Stimulated activated memory B cell treated with anti-CD40 and anti-IgM and Interleukin-4, amounts not matched to agents 10 μg/mL and 1 μg/mL and 100 μg/mL, for 72 hours (primary cell): ENCODE measurements at regions not wholly inside any gene's neighbourhood (a gene's known extent, or its start where the extent isn't known, plus 50 kb on each side); places are given as distances from the start of the nearest gene placed in this dataset.

Source experiments
- ATAC-seq: fragments of 150-1000 bp; cut with Tn5 transposase; 2 replicates; pipeline ENCODE4 v1.10.0; 2021
- H3K27ac Mint-ChIP-seq: one replicate; pipeline ENCODE4 v1.8.0; 2022; ENCODE audit warnings: mild to moderate bottlenecking, mixed read lengths
- H3K27me3 Mint-ChIP-seq: one replicate; pipeline ENCODE4 v1.8.0; 2022; ENCODE audit warnings: mixed read lengths
- H3K36me3 Mint-ChIP-seq: one replicate; pipeline ENCODE4 v1.8.0; 2022; ENCODE audit warnings: mixed read lengths
- H3K4me1 Mint-ChIP-seq: one replicate; pipeline ENCODE4 v1.8.0; 2022; ENCODE audit warnings: mixed read lengths
- H3K4me3 Mint-ChIP-seq: one replicate; pipeline ENCODE4 v1.8.0; 2022; ENCODE audit warnings: mild to moderate bottlenecking, moderate library complexity, mixed read lengths
- H3K9me3 Mint-ChIP-seq: one replicate; pipeline ENCODE4 v1.8.0; 2022; ENCODE audit warnings: mixed read lengths

- Mint-ChIP-seq H3K27me3 (no peaks in the 10 kb centered on the region), H3K4me1 (no peaks in the 10 kb centered on the region), H3K36me3 (no peaks in the 10 kb centered on the region), H3K9me3 (peaks cover 3% of the 10 kb centered on the region), H3K27ac (no peak overlapping the region), H3K4me3 (no peak overlapping the region)
- no peak for ATAC-seq
These were observed 230.8 kb downstream of the PAX1 start for GRCh38 chr20:21936261-21936660.

- Mint-ChIP-seq H3K27ac (no peak overlapping the region), H3K36me3 (no peaks in the 10 kb centered on the region), H3K4me3 (no peak overlapping the region), H3K4me1 (no peaks in the 10 kb centered on the region), H3K27me3 (no peaks in the 10 kb centered on the region), H3K9me3 (peaks cover 6% of the 10 kb centered on the region)
- ATAC-seq: no peak
These were observed 228.1 kb downstream of the PAX1 start for GRCh38 chr20:21933526-21933925.

GRCh38 chr20:21921251-21921650 lies 215.8 kb downstream of the PAX1 start:
- Mint-ChIP-seq H3K4me3 (no peak overlapping the region), H3K27ac (no peak overlapping the region), H3K9me3 (peaks cover 5% of the 10 kb centered on the region), H3K4me1 (no peaks in the 10 kb centered on the region), H3K27me3 (no peaks in the 10 kb centered on the region), H3K36me3 (no peaks in the 10 kb centered on the region)
- ATAC-seq: no peak

GRCh38 chr20:21920211-21920610 lies 214.7 kb downstream of the PAX1 start:
- no peak for ATAC-seq
- H3K9me3 Mint-ChIP-seq: peaks cover 8% of the 10 kb centered on the region
- no peak overlapping the region for H3K27ac Mint-ChIP-seq
- H3K4me3 Mint-ChIP-seq: no peak overlapping the region
- no peaks in the 10 kb centered on the region for H3K36me3 Mint-ChIP-seq
- no peaks in the 10 kb centered on the region for H3K27me3 Mint-ChIP-seq
- no peaks in the 10 kb centered on the region for H3K4me1 Mint-ChIP-seq

GRCh38 chr20:21918398-21918797 lies 212.9 kb downstream of the PAX1 start:
- ATAC-seq: no peak
- H3K36me3 Mint-ChIP-seq: no peaks in the 10 kb centered on the region
- peaks cover 5% of the 10 kb centered on the region for H3K9me3 Mint-ChIP-seq
- H3K4me3 Mint-ChIP-seq: no peak overlapping the region
- H3K27me3 Mint-ChIP-seq: no peaks in the 10 kb centered on the region
- H3K4me1 Mint-ChIP-seq: no peaks in the 10 kb centered on the region
- H3K27ac Mint-ChIP-seq: no peak overlapping the region

- peaks cover 3% of the 10 kb centered on the region for H3K9me3 Mint-ChIP-seq
- H3K4me3 Mint-ChIP-seq: no peak overlapping the region
- H3K27me3 Mint-ChIP-seq: no peaks in the 10 kb centered on the region
- H3K36me3 Mint-ChIP-seq: no peaks in the 10 kb centered on the region
- no peak overlapping the region for H3K27ac Mint-ChIP-seq
- H3K4me1 Mint-ChIP-seq: no peaks in the 10 kb centered on the region
- no peak for ATAC-seq
These were observed 196.9 kb downstream of the PAX1 start for GRCh38 chr20:21902391-21902790.

GRCh38 chr20:21901470-21902275 lies 196.2 kb downstream of the PAX1 start:
- no peaks in the 10 kb centered on the region for H3K36me3 Mint-ChIP-seq
- no peak overlapping the region for H3K4me3 Mint-ChIP-seq
- H3K9me3 Mint-ChIP-seq: peaks cover 3% of the 10 kb centered on the region
- H3K27me3 Mint-ChIP-seq: no peaks in the 10 kb centered on the region
- no peaks in the 10 kb centered on the region for H3K4me1 Mint-ChIP-seq
- no peak overlapping the region for H3K27ac Mint-ChIP-seq
- ATAC-seq: no peak

- Mint-ChIP-seq H3K27ac (no peak overlapping the region), H3K36me3 (no peaks in the 10 kb centered on the region), H3K4me1 (no peaks in the 10 kb centered on the region), H3K4me3 (no peak overlapping the region), H3K27me3 (no peaks in the 10 kb centered on the region), H3K9me3 (peaks cover 3% of the 10 kb centered on the region)
- no peak for ATAC-seq
These were observed 195.0 kb downstream of the PAX1 start for GRCh38 chr20:21900431-21900830.

GRCh38 chr20:21874921-21875320 lies 169.5 kb downstream of the PAX1 start:
- Mint-ChIP-seq H3K4me1 (no peaks in the 10 kb centered on the region), H3K27ac (no peak overlapping the region)

GRCh38 chr20:21874127-21874526 lies 168.7 kb downstream of the PAX1 start:
- no peak for ATAC-seq
- no peak overlapping the region for H3K4me3 Mint-ChIP-seq
- H3K4me1 Mint-ChIP-seq: no peaks in the 10 kb centered on the region
- peaks cover 12% of the 10 kb centered on the region for H3K9me3 Mint-ChIP-seq
- no peaks in the 10 kb centered on the region for H3K36me3 Mint-ChIP-seq
- no peaks in the 10 kb centered on the region for H3K27me3 Mint-ChIP-seq
- no peak overlapping the region for H3K27ac Mint-ChIP-seq

More at GRCh38 chr20:21874921-21875320, 169.5 kb downstream of the PAX1 start:
- Mint-ChIP-seq H3K36me3 (no peaks in the 10 kb centered on the region), H3K9me3 (peaks cover 14% of the 10 kb centered on the region), H3K4me3 (no peak overlapping the region), H3K27me3 (no peaks in the 10 kb centered on the region)
- ATAC-seq: no peak

GRCh38 chr20:21873291-21873690 lies 167.8 kb downstream of the PAX1 start:
- no peak overlapping the region for H3K4me3 Mint-ChIP-seq
- no peak overlapping the region for H3K27ac Mint-ChIP-seq
- H3K9me3 Mint-ChIP-seq: peaks cover 12% of the 10 kb centered on the region
- H3K27me3 Mint-ChIP-seq: no peaks in the 10 kb centered on the region
- no peaks in the 10 kb centered on the region for H3K4me1 Mint-ChIP-seq
- ATAC-seq: no peak
- H3K36me3 Mint-ChIP-seq: no peaks in the 10 kb centered on the region

GRCh38 chr20:21867811-21868210 lies 162.3 kb downstream of the PAX1 start:
- Mint-ChIP-seq H3K27me3 (no peaks in the 10 kb centered on the region), H3K4me1 (no peaks in the 10 kb centered on the region), H3K27ac (no peak overlapping the region), H3K9me3 (peaks cover 6% of the 10 kb centered on the region), H3K36me3 (no peaks in the 10 kb centered on the region), H3K4me3 (no peak overlapping the region)
- ATAC-seq: no peak

GRCh38 chr20:21867353-21867752 lies 161.9 kb downstream of the PAX1 start:
- H3K4me3 Mint-ChIP-seq: no peak overlapping the region
- H3K27me3 Mint-ChIP-seq: no peaks in the 10 kb centered on the region
- peaks cover 3% of the 10 kb centered on the region for H3K9me3 Mint-ChIP-seq
- ATAC-seq: no peak
- H3K36me3 Mint-ChIP-seq: no peaks in the 10 kb centered on the region
- no peak overlapping the region for H3K27ac Mint-ChIP-seq
- no peaks in the 10 kb centered on the region for H3K4me1 Mint-ChIP-seq

- H3K9me3 Mint-ChIP-seq: peaks cover 11% of the 10 kb centered on the region
- no peaks in the 10 kb centered on the region for H3K4me1 Mint-ChIP-seq
- H3K27me3 Mint-ChIP-seq: no peaks in the 10 kb centered on the region
These were observed 157.5 kb downstream of the PAX1 start for GRCh38 chr20:21862956-21863355.

GRCh38 chr20:21862259-21862946 lies 156.9 kb downstream of the PAX1 start:
- no peak for ATAC-seq
- Mint-ChIP-seq H3K27ac (no peak overlapping the region), H3K9me3 (peaks cover 11% of the 10 kb centered on the region), H3K27me3 (no peaks in the 10 kb centered on the region), H3K4me1 (no peaks in the 10 kb centered on the region), H3K4me3 (no peak overlapping the region), H3K36me3 (no peaks in the 10 kb centered on the region)

More at GRCh38 chr20:21862956-21863355, 157.5 kb downstream of the PAX1 start:
- Mint-ChIP-seq H3K4me3 (no peak overlapping the region), H3K27ac (no peak overlapping the region), H3K36me3 (no peaks in the 10 kb centered on the region)
- ATAC-seq: no peak

- Mint-ChIP-seq H3K36me3 (no peaks in the 10 kb centered on the region), H3K9me3 (peaks cover 14% of the 10 kb centered on the region), H3K27me3 (no peaks in the 10 kb centered on the region), H3K4me3 (no peak overlapping the region), H3K27ac (no peak overlapping the region), H3K4me1 (no peaks in the 10 kb centered on the region)
- no peak for ATAC-seq
These were observed 135.5 kb downstream of the PAX1 start for GRCh38 chr20:21840991-21841390.
